Spleen (tissue), 7 donors: ENCODE measurements at regions not wholly inside any gene's neighbourhood (a gene's known extent, or its start where the extent isn't known, plus 50 kb on each side); places are given as distances from the start of the nearest gene placed in this dataset.

ENCODE experiments used
- POLR2A ChIP-seq, 3 donors: fragments of 450-650 bp; IDR thresholded peaks; one replicate each; pipeline ENCODE4 v1.5.1; 2017; ENCODE audit warnings: antibody characterized with exemption in 3 of 3, mild to moderate bottlenecking in 1 of 3
- TF ChIP-seq, protein P1 (sequence below), 11 experiments: fragments of 200-600 bp in 7 of 11; fragments of 450-650 bp in 4 of 11; sonication (generic) in 4 of 11; IDR thresholded peaks in 8 of 11; conservative IDR thresholded peaks in 3 of 11; 1 replicate in 7 of 11; 2 replicates in 4 of 11; pipeline versions ENCODE4 v1.4.0 to v1.8.0; 2016 to 2021; ENCODE audit warnings: antibody characterized with exemption in 11 of 11, inconsistent platforms in 4 of 11, mild to moderate bottlenecking in 1 of 11
- donor health status: DM: no; HTN: no; CAD: no; lungs with moderate emphysema.
- donor health status: DM: no; HTN: no; CAD: no.
- donor health status: DM: no; HTN: no; CAD: no.

- no peak for TF ChIP-seq POLR2A (IDR thresholded peaks at IDR 0.05)
- TF ChIP-seq, protein P1, sequence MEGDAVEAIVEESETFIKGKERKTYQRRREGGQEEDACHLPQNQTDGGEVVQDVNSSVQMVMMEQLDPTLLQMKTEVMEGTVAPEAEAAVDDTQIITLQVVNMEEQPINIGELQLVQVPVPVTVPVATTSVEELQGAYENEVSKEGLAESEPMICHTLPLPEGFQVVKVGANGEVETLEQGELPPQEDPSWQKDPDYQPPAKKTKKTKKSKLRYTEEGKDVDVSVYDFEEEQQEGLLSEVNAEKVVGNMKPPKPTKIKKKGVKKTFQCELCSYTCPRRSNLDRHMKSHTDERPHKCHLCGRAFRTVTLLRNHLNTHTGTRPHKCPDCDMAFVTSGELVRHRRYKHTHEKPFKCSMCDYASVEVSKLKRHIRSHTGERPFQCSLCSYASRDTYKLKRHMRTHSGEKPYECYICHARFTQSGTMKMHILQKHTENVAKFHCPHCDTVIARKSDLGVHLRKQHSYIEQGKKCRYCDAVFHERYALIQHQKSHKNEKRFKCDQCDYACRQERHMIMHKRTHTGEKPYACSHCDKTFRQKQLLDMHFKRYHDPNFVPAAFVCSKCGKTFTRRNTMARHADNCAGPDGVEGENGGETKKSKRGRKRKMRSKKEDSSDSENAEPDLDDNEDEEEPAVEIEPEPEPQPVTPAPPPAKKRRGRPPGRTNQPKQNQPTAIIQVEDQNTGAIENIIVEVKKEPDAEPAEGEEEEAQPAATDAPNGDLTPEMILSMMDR (IDR thresholded peaks at IDR 0.05 in 8 of 11, conservative IDR thresholded peaks at IDR 0.05 in 3 of 11): no peak
These were observed 333.7 kb downstream of the ENC1 start for GRCh38 chr5:74306845-74307244.
